ENCODE measurements at regions not wholly inside any gene's neighbourhood (a gene's known extent, or its start where the extent isn't known, plus 50 kb on each side); places are given as distances from the start of the nearest gene placed in this dataset.

- Histone ChIP-seq H3K9ac (ENCODE audit: low read depth, low read length, poor library complexity, severe bottlenecking) (no peak overlapping the region), H3F3A (ENCODE audit: low read depth) (no peaks in the 10 kb centered on the region), H3K79me2 (ENCODE audit: insufficient read depth, low read length) (no peaks in the 10 kb centered on the region), H3K27me3 (ENCODE audit: insufficient read depth, low read length, poor library complexity, severe bottlenecking) (no peaks in the 10 kb centered on the region), H4K20me1 (ENCODE audit: insufficient read depth, low read length, poor library complexity, severe bottlenecking) (no peaks in the 10 kb centered on the region), H3K4me3 (ENCODE audit: low read length, poor library complexity, severe bottlenecking) (no peak overlapping the region), H3K4me1 (ENCODE audit: insufficient read depth, low read length, poor library complexity, severe bottlenecking) (no peaks in the 10 kb centered on the region), H3K4me2 (ENCODE audit: low read depth, low read length, poor library complexity, severe bottlenecking) (no peak overlapping the region), H3K9me3 (ENCODE audit: insufficient read depth, low read depth, low read length) (no peaks in the 10 kb centered on the region), H3K9me2 (replicated peaks; ENCODE audit: low read depth, low read length) (no peaks in the 10 kb centered on the region), H3K36me3 (ENCODE audit: insufficient read depth, low read length) (no peaks in the 10 kb centered on the region), H2AFZ (ENCODE audit: low read length) (no peak overlapping the region)
- TF ChIP-seq EZH2phosphoT487 (IDR thresholded peaks at IDR 0.05; ENCODE audit: borderline replicate concordance) (no peak), CTCF (conservative IDR thresholded peaks at IDR 0.05; ENCODE audit: low read length) (no peak)
Observed at GRCh38 chr21:27557356-27557755, 590.5 kb upstream of the ADAMTS5 start.

- no peaks in the 10 kb centered on the region for H3K9me3 ChIP-seq (ENCODE audit: insufficient read depth, low read depth, low read length)
- no peaks in the 10 kb centered on the region for H3K9me2 ChIP-seq (replicated peaks; ENCODE audit: low read depth, low read length)
- TF ChIP-seq CTCF (conservative IDR thresholded peaks at IDR 0.05; ENCODE audit: low read length) (no peak), EZH2phosphoT487 (IDR thresholded peaks at IDR 0.05; ENCODE audit: borderline replicate concordance) (no peak)
- no peaks in the 10 kb centered on the region for H3K79me2 ChIP-seq (ENCODE audit: insufficient read depth, low read length)
- H3K4me3 ChIP-seq (ENCODE audit: low read length, poor library complexity, severe bottlenecking): no peak overlapping the region
- H4K20me1 ChIP-seq (ENCODE audit: insufficient read depth, low read length, poor library complexity, severe bottlenecking): no peaks in the 10 kb centered on the region
- H3K4me2 ChIP-seq (ENCODE audit: low read depth, low read length, poor library complexity, severe bottlenecking): no peak overlapping the region
- no peaks in the 10 kb centered on the region for H3K27me3 ChIP-seq (ENCODE audit: insufficient read depth, low read length, poor library complexity, severe bottlenecking)
- no peaks in the 10 kb centered on the region for H3K4me1 ChIP-seq (ENCODE audit: insufficient read depth, low read length, poor library complexity, severe bottlenecking)
- no peak overlapping the region for H2AFZ ChIP-seq (ENCODE audit: low read length)
- no peaks in the 10 kb centered on the region for H3F3A ChIP-seq (ENCODE audit: low read depth)
- no peak overlapping the region for H3K9ac ChIP-seq (ENCODE audit: low read depth, low read length, poor library complexity, severe bottlenecking)
- H3K36me3 ChIP-seq (ENCODE audit: insufficient read depth, low read length): no peaks in the 10 kb centered on the region
Observed at GRCh38 chr21:27555996-27556395, 589.1 kb upstream of the ADAMTS5 start.

GRCh38 chr21:27550287-27550686, 583.4 kb upstream of the ADAMTS5 start:
- H3K9me3 ChIP-seq (ENCODE audit: insufficient read depth, low read depth, low read length): no peaks in the 10 kb centered on the region

More at GRCh38 chr21:27550287-27550686, 583.4 kb upstream of the ADAMTS5 start:
- no peak overlapping the region for H3K4me3 ChIP-seq (ENCODE audit: low read length, poor library complexity, severe bottlenecking)
- H3K4me2 ChIP-seq (ENCODE audit: low read depth, low read length, poor library complexity, severe bottlenecking): no peak overlapping the region
- no peaks in the 10 kb centered on the region for H4K20me1 ChIP-seq (ENCODE audit: insufficient read depth, low read length, poor library complexity, severe bottlenecking)
- no peaks in the 10 kb centered on the region for H3F3A ChIP-seq (ENCODE audit: low read depth)
- H3K27me3 ChIP-seq (ENCODE audit: insufficient read depth, low read length, poor library complexity, severe bottlenecking): no peaks in the 10 kb centered on the region
- no peak overlapping the region for H2AFZ ChIP-seq (ENCODE audit: low read length)
- H3K36me3 ChIP-seq (ENCODE audit: insufficient read depth, low read length): no peaks in the 10 kb centered on the region
- H3K9me2 ChIP-seq (replicated peaks; ENCODE audit: low read depth, low read length): no peaks in the 10 kb centered on the region
- no peak overlapping the region for H3K9ac ChIP-seq (ENCODE audit: low read depth, low read length, poor library complexity, severe bottlenecking)
- H3K79me2 ChIP-seq (ENCODE audit: insufficient read depth, low read length): no peaks in the 10 kb centered on the region
- no peaks in the 10 kb centered on the region for H3K4me1 ChIP-seq (ENCODE audit: insufficient read depth, low read length, poor library complexity, severe bottlenecking)
- no peak for TF ChIP-seq CTCF (conservative IDR thresholded peaks at IDR 0.05; ENCODE audit: low read length)
- no peak for TF ChIP-seq EZH2phosphoT487 (IDR thresholded peaks at IDR 0.05; ENCODE audit: borderline replicate concordance)

All from Loucy (cell line).